Stomach (tissue), 8 donors: ENCODE measurements at regions not wholly inside any gene's neighbourhood (a gene's known extent, or its start where the extent isn't known, plus 50 kb on each side); places are given as distances from the start of the nearest gene placed in this dataset.

Experiments
- DNase-seq, 2 donors: peaks; one replicate each; pipeline versions ENCODE4 v3.0.0 to v3.0.0-alpha.2; 2013 to 2019
- H3K27ac ChIP-seq, 5 donors: fragments of 200-600 bp in 4 of 5; sonication (generic) in 4 of 5; one replicate each; pipeline ENCODE4 v1.5.1; 2013 to 2019; ENCODE audit warnings: mild to moderate bottlenecking in 1 of 5, moderate library complexity in 1 of 5
- H3K27me3 ChIP-seq, 3 donors: fragments of 200-600 bp; sonication (generic); one replicate each; pipeline ENCODE4 v1.5.1; 2017 to 2019; ENCODE audit warnings: mixed run types in 1 of 3
- H3K36me3 ChIP-seq, 4 donors: fragments of 200-600 bp; sonication (generic); 1 replicate in 3 of 4; 2 replicates in 1 of 4; pipeline ENCODE4 v1.5.1; 2016 to 2019
- H3K4me1 ChIP-seq, 4 donors: fragments of 200-600 bp; sonication (generic); one replicate each; pipeline ENCODE4 v1.5.1; 2016 to 2019
- H3K4me3 ChIP-seq, 4 donors: fragments of 200-600 bp; sonication (generic) in 3 of 4; one replicate each; pipeline ENCODE4 v1.5.1; 2016 to 2019; ENCODE audit warnings: mild to moderate bottlenecking in 1 of 4
- H3K9me3 ChIP-seq, 4 donors: fragments of 200-600 bp; sonication (generic); one replicate each; pipeline ENCODE4 v1.5.1; 2016 to 2019
- CTCF ChIP-seq, 7 experiments: fragments of 450-650 bp in 4 of 7; fragments of 200-600 bp in 3 of 7; sonication (generic) in 3 of 7; IDR thresholded peaks; one replicate each; pipeline ENCODE4 v1.5.1; 2016 to 2019; ENCODE audit warnings: antibody characterized with exemption in 7 of 7, control low read depth in 2 of 7, mild to moderate bottlenecking in 1 of 7
- EP300 ChIP-seq: sonication (generic); formaldehyde crosslinking; IDR thresholded peaks from one replicate; pipeline ENCODE4 v1.6.1; 2017; ENCODE audit warnings: antibody characterized with exemption
- POLR2A ChIP-seq, 4 donors: fragments of 450-650 bp; IDR thresholded peaks; one replicate each; pipeline ENCODE4 v1.6.1; 2016; ENCODE audit warnings: antibody characterized with exemption in 4 of 4, control low read depth in 2 of 4, mild to moderate bottlenecking in 1 of 4, moderate library complexity in 1 of 4
- POLR2AphosphoS5 ChIP-seq, 3 donors: sonication (generic); formaldehyde crosslinking; IDR thresholded peaks; one replicate each; pipeline ENCODE4 v1.6.1; 2016; ENCODE audit warnings: antibody characterized with exemption in 3 of 3
- WGBS, 5 donors: extraction: QIAGEN DNeasy Blood & Tissue Kit in 3 of 5; methylation state at CpG; one replicate each; pipeline versions ENCODE4 v1.1.5 to v1.1.7; 2013 to 2018; 5-methylcytosine and 5-hydroxymethylcytosine counted together
- intact Hi-C: fragments of 100-400 bp; cut with DNase I; formaldehyde crosslinking; loops from one replicate; pipeline ENCODE4 v1.15.1; 2023; ENCODE audit warnings: low total_unique reads
- donor health status: healthy with polysubstance abuse.
- donor health status: Bipolar disorder and iron deficiency.
- donor health status: healthy.

GRCh38 chr14:89502966-89503365, 85.9 kb upstream of the FOXN3 start:
- Histone ChIP-seq H3K4me3 (no peak overlapping the region), H3K27ac (no peak overlapping the region), H3K36me3 (peaks cover 0 to 17% (median 2%) of the 10 kb centered on the region in 4 donors), H3K27me3 (no peaks in the 10 kb centered on the region), H3K9me3 (no peaks in the 10 kb centered on the region), H3K4me1 (peaks cover 10 to 31% (median 21%) of the 10 kb centered on the region in 4 donors)
- intact Hi-C loops: no loop called here
- 67 to 80% (median 68%) methylated on average over 5 of the region's 5 CpGs for WGBS, 5 donors
- TF ChIP-seq CTCF (IDR thresholded peaks at IDR 0.05): no peak
- no peak for TF ChIP-seq POLR2A (IDR thresholded peaks at IDR 0.05)
- TF ChIP-seq EP300: no peak
- TF ChIP-seq POLR2AphosphoS5 (IDR thresholded peaks at IDR 0.05): no peak
- no peak for DNase-seq

GRCh38 chr14:89501381-89501780, 84.3 kb upstream of the FOXN3 start:
- 89 to 96% (median 92%) methylated on average over 4 of the region's 4 CpGs for WGBS, 5 donors
- intact Hi-C loops: no loop called here
- H3K27me3 ChIP-seq: no peaks in the 10 kb centered on the region

DNA sequence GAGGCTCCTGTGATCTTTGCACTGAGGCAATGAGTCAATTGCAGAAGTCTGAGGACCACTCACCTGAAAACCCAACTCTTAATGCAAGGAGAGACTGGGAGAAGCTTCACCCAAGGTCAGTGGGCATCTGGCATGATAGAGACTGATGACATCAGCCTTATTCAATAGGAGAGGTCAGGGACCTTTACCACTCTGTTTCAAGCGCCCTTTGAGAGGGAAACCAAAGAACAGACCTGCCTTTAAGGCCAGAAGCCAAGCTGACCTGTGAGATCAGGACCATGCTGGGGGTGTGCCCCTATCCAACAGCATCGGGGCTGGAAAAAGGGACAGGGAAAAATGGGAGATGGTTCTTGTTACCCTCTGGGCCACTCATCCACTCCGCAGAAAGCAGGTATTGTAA, 83.3 kb upstream of the FOXN3 start:
- peaks cover 10 to 25% (median 16%) of the 10 kb centered on the region in 4 donors for H3K4me1 ChIP-seq
- TF ChIP-seq POLR2A (IDR thresholded peaks at IDR 0.05): no peak
- no peak for TF ChIP-seq EP300
- no peak for TF ChIP-seq POLR2AphosphoS5 (IDR thresholded peaks at IDR 0.05)
- TF ChIP-seq CTCF (IDR thresholded peaks at IDR 0.05): no peak
- WGBS, 5 donors: 97 to 100% (median 98%) methylated on average over 3 of the region's 3 CpGs
- H3K36me3 ChIP-seq: peaks cover 0 to 17% (median 2%) of the 10 kb centered on the region in 4 donors
- no peak overlapping the region for H3K4me3 ChIP-seq
- no peak overlapping the region for H3K27ac ChIP-seq
- H3K27me3 ChIP-seq: no peaks in the 10 kb centered on the region
- intact Hi-C loops: no loop called here
- no peaks in the 10 kb centered on the region for H3K9me3 ChIP-seq
- DNase-seq: no peak

More at GRCh38 chr14:89501381-89501780, 84.3 kb upstream of the FOXN3 start:
- DNase-seq: no peak
- Histone ChIP-seq H3K4me3 (no peak overlapping the region), H3K36me3 (peaks cover 0 to 17% (median 2%) of the 10 kb centered on the region in 4 donors), H3K27ac (no peak overlapping the region), H3K4me1 (peaks cover 10 to 25% (median 16%) of the 10 kb centered on the region in 4 donors), H3K9me3 (no peaks in the 10 kb centered on the region)
- TF ChIP-seq EP300: no peak
- no peak for TF ChIP-seq POLR2A (IDR thresholded peaks at IDR 0.05)
- no peak for TF ChIP-seq CTCF (IDR thresholded peaks at IDR 0.05)
- no peak for TF ChIP-seq POLR2AphosphoS5 (IDR thresholded peaks at IDR 0.05)

GRCh38 chr14:89498878-89499277, 81.8 kb upstream of the FOXN3 start:
- Histone ChIP-seq H3K4me3 (no peak overlapping the region), H3K27me3 (no peaks in the 10 kb centered on the region), H3K27ac (no peak overlapping the region), H3K9me3 (no peaks in the 10 kb centered on the region), H3K36me3 (peaks cover 0 to 17% (median 2%) of the 10 kb centered on the region in 4 donors), H3K4me1 (peaks cover 3 to 16% (median 5%) of the 10 kb centered on the region in 4 donors)
- WGBS, 5 donors: 87 to 91% (median 89%) methylated on average over 7 of the region's 7 CpGs
- intact Hi-C loops: no loop called here
- TF ChIP-seq EP300 (no peak), POLR2A (IDR thresholded peaks at IDR 0.05) (no peak)
- DNase-seq: no peak

DNA sequence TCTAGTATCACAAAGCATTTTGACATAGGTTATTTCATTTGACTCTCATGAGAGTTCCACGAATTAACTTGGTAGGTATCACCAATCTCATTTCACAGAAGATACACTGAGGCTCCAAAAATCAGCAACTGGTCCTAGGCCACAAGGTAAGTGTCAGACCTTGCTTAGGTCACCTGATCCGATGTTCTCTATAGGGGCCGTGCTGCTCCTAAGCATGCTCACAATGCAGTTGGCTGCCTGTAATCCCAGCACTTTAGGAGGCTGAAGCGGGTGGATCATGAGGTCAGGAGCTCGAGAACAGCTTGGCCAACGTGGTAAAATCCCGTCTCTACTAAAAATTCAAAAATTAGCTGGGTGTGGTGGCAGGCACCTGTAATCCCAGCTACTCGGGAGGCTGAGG, 78.7 kb upstream of the FOXN3 start:
- 81 to 93% (median 86%) methylated on average over 8 of the region's 8 CpGs for WGBS, 5 donors
- TF ChIP-seq POLR2A (IDR thresholded peaks at IDR 0.05) (no peak), CTCF (IDR thresholded peaks at IDR 0.05) (no peak), POLR2AphosphoS5 (IDR thresholded peaks at IDR 0.05) (no peak), EP300 (no peak)
- Histone ChIP-seq H3K27me3 (no peaks in the 10 kb centered on the region), H3K4me1 (peaks cover 0 to 7% (median under 1%) of the 10 kb centered on the region in 4 donors), H3K36me3 (peaks cover 0 to 9% (median 2%) of the 10 kb centered on the region in 4 donors), H3K4me3 (no peak overlapping the region), H3K27ac (no peak overlapping the region), H3K9me3 (no peaks in the 10 kb centered on the region)
- intact Hi-C loops: no loop called here
- DNase-seq: no peak
